KBM-7 (cell line): ENCODE measurements at regions not wholly inside any gene's neighbourhood (a gene's known extent, or its start where the extent isn't known, plus 50 kb on each side); places are given as distances from the start of the nearest gene placed in this dataset.
"Not testable (repeated sequence)": the region's sequence is repeated elsewhere in the genome, so short reads cannot be mapped to it uniquely, and the experiment has no call there.

Experiments
- DNase-seq: peaks from one replicate; pipeline ENCODE4 v3.0.0-alpha.2; 2015
- in situ Hi-C: fragments of 300-500 bp; cut with MboI; formaldehyde crosslinking; loops from 2 replicates; pipeline ENCODE4 v1.14.3; 2020; ENCODE audit warnings: low sequenced_read_pairs, low pct_unique_long_range_greater_than_20kb, mixed read lengths

DNA sequence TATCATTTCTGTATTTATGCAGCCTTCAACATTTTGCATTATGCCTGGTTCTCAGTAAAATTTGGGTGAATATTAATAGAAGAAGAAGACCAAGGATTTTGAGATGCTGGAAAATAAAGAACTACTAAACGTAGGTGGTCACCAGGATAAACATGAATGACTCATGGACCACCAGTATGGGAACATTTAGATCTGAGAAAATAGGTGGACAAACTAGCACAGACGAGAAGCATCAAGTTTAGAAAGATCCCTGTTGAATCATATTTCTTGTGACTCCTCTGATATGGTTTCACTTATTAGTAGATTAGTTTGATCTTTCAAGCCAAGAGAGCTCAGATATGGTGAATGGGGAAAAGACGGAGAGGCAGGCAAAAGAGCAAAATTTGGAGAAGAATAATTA lies 97.9 kb downstream of the RAP2B start:
- DNase-seq = no peak
- in situ Hi-C loops = no loop called here

DNA sequence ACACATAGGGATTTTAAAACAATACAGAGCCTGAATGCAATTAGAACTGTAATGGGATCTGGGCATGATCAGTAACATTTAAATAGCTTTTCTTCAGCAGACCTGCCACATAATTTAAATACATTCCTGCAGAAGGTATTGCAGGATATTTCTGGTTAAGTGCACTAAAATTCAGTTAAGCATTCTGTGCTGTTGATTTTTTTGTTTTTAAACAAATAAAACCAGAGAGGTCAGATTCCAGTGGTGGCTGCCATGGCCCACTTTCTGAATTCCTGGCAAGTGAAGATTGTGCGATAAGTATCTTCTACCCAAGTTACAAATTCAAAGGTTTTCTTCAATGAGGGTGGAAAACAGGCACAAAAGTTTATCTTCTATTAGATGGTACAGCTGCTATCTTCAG lies 98.7 kb downstream of the RAP2B start:
- DNase-seq = no peak

DNA sequence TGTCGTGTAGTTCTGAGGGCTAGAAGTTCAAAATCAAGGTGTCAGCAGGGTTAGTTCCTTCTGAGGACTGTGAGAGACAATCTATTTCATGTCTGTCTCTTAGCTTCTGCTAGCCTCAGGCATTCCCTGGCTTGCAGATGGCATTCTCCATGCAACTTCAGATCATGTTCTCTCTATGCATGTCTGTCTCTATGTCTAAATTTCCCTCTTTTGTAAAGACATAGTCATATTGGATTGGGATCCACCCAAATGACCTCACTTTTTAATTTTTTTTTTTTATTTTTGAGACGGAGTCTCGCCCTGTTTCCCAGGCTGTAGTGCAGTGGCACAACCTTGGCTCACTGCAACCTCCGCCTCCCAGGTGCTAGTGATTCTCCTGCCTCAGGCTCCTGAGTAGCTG lies 104.6 kb downstream of the RAP2B start:
- in situ Hi-C loops = no loop called here
- DNase-seq = no peak

More for the DNA sequence above, 98.7 kb downstream of the RAP2B start:
- in situ Hi-C loops = no loop called here

DNA sequence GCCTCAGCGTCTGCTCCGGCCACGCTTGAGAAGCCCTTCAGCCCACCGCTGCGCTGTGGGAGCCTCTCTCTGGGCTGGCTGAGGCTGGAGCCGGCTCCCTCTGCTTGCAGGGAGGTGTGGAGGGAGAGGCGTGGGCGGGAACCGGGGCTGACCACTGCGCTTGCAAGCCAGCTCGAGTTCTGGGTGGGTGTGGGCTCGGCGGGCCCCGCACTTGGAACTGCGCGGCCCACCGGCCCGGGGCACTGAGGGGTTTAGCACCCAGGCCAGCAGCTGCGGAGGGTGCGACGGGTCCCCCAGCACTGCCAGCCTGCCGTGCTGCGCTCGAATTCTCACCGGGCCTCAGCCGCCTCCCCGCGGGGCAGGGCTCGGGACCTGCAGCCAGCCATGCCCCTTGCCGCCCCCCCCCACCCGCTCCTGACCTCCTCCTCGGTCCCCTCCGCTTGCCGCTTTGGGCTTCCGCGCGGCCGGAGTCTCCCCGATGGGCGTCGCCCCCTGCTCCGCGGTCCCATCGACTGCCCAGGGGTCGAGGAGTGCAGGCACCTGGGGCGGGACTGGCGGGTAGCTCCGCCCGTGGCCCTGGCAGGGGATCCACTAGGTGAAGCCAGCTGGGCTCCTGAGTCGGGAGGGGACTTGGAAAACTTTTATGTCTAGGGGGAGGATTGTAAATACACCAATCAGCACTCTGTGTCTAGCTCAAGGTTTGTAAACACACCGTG lies 106.7 kb downstream of the RAP2B start:
- DNase-seq = no peak
- in situ Hi-C loops = no loop called here

DNA sequence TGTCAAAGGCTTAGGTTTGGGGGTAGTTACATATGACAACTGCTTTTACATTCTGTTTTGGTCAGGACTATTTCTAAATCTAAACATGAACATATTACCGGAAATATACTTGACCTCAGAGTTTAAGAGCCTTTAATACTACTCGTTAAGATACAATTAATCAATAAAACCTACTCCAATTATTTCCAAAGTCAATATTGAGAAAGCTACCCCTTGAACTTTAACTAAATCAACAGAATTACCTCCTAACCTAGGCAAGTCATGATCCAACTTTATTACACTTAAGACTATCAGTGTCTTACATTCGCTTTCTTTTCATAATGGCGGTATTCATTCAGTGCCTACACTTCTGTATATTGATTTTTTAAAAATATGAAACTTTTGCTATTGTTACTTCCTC lies 107.7 kb downstream of the RAP2B start:
- DNase-seq = no peak
- in situ Hi-C loops = no loop called here

DNA sequence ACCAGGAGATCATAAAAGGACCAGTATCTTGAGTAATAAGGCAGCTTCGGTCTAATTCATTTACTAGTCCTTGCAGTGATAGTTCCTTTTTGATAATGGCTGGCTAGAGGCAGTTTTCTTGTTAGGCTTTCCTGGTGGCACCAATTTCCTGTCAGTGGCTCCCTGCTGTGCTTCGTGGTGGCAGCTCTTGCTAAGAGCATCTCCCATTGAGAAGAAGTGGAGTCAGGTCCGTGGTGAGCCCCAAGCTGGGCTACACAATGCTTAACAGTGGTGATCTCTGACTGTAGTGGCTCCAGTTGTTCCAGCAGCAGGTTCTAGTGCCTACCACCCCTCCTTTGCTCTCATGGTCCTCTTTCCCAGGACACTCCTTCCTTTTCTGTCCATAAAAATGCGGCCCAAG lies 111.2 kb downstream of the RAP2B start:
- DNase-seq = peak; percentile 40
- in situ Hi-C loops = no loop called here

DNA sequence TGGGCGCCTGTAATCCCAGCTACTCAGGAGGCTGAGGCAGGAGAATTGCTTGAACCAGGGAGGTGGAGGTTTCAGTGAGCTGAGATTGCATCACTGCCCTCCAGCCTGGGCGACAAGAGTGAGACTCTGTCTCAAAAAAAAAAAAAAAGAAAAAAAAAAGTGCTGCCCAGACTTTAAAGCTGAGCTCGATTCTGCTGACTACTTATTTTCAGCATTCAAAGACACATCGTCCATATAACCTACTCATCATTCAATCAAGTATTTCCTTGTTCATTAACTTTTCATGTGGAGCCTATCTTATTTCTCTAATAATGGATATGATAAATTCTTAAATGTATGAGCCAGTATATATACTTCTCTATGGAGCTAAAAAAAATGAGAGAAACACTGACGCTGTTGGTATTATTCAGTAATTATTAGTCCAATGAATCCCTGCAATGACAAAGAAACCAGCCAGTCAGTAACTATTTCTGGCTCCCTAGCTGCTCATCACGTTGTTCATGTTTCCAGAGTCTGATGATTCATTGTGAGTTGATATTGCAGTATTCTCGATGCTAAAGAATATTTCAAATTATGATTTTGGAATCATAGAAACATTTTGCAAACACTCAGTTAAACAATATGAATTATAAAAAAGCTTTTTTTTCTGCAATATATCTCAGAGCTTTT lies 111.9 kb downstream of the RAP2B start:
- in situ Hi-C loops = no loop called here
- no peak for DNase-seq

DNA sequence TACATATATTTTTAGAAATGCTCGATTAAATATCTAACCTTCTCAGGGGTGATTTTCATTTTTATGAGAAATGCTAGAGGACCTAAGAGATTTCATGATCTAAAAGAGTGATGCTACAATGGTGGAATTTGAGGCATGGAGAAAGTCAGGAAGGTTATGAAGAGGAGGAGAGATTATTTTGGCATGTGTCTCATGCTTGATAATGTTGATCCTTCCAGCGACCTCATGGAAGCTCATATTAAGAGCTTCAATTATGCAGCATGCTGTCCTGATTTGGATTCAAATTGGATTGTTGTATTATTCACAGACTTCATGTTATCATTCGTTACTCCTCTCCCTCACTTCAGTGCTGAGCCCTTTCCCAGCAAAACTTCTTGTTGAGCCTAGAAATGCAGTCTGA lies 112.5 kb downstream of the RAP2B start:
- no peak for DNase-seq
- in situ Hi-C loops = no loop called here

DNA sequence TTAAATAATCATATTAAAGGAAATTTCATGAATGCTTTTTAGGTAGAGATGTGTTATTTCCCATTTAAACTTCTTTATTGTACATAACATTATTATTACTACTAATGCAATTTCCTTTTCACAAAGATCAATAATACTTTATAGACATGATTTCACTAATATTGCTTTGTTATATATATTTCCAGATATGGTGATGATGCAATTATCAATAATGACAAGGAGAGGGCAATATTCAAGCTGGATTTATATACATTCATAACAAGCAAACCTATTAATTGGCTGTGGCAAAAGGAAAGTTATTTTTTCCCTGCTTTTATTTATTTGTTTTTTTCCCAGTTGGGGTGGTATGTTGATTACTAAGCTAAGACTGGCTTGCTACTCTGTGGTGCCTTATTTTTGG lies 113.5 kb downstream of the RAP2B start:
- in situ Hi-C loops = no loop called here

DNA sequence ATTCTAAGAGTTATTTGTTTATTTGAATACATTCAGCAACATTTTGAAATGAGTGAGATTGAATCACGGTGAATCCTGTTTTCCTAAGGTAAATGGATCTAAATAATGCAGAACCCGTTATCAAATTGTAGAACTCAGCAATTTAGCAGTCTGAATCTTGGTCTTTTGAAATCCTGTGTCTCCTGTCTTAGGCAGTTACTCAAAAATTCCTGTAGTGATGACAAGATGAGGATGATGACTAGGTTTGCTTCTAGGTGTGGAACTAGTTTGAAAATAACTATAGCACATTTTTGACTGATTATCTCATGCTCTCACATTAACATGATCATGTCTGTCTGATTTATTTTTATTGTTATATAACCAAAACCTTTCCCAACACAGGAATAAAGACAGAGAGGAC lies 115.0 kb downstream of the RAP2B start:
- DNase-seq = no peak
- in situ Hi-C loops = no loop called here

More for the DNA sequence above, 113.5 kb downstream of the RAP2B start:
- DNase-seq = no peak

DNA sequence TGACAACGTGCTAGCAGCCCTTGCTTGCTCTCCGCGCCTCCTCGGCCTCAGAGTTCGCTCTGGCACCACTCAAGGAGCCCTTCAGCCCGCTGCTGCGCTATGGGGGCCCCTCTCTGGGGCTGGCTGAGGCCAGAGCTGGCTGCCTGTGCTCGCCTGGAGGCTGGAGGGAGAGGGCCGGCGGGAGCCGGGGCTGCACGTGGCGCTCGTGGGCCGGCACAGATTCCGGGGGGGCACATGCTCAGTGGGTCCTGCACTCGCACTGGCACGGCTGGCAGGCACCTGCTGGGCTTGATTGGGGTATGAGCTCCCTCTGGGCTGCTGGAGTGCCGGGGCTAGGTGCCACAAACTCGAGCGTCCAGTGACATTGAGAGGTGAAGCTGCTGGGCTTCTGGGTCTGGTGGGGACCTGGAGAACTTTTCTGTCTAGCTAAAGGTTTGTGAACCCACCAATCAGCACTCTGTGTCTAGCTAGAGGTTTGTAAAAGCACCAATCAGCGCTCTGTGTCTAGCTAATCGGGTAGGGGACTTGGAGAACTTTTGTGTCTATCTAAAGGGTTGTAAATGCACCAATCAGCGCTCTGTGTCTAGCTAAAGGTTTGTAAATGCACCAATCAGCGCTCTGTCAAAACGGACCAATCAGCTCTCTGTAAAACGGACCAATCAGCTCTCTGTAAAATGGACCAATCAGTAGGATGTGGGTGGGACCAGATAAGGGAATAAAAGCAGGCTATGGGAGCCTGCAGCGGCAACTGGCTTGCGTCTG lies 119.4 kb downstream of the RAP2B start:
- in situ Hi-C loops, DNase-seq: not testable (repeated sequence)

DNA sequence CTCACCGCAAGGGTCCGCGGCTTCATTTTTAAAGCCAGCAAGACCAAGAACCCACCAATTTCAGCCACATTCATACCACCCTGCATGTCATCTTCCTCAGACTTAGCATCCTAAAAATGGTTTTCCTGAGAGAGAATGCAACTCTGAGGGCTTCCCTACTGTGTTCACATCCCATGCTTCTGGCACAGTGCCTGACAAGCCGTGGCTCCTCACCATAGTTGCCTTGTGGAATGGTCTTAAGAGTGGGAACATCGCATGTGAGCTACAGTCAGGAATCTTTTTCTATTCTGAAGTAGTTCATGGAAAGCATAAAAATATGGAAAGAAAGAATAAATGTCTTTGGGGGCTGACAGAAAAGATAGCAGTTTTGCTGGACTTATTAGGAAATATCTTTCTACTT lies 120.3 kb downstream of the RAP2B start:
- DNase-seq = no peak
- in situ Hi-C loops = no loop called here

DNA sequence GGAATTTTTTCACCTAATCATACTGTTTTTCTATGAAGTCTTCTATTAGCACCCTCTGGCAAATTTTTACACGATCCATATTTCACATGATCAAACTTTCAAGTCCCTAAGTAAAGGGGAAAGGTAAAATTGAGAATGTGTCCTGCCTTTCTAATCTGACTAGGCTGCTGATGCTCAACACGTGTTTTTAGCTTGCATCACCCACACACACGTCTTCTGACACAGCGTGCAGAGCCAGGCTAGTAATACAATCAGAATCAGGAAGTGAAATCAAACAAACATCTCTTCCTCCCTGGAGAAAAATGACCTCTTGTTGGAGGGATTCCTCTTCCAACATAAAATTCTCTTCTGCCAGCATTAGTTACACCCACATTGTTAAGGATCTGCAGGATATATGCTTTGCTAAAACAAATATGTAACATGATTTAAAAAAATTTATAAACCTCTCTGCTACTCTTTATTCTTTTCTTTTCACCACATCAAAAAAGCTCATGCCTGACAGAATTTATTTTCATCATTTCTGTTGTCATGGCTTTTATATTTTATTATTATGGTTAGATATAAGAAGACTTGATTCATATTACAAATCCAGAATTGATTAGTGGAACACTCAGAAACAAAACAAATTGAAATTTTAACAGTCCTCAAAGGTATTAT lies 122.4 kb downstream of the RAP2B start:
- DNase-seq = peak; percentile 67
- in situ Hi-C loops = no loop called here

DNA sequence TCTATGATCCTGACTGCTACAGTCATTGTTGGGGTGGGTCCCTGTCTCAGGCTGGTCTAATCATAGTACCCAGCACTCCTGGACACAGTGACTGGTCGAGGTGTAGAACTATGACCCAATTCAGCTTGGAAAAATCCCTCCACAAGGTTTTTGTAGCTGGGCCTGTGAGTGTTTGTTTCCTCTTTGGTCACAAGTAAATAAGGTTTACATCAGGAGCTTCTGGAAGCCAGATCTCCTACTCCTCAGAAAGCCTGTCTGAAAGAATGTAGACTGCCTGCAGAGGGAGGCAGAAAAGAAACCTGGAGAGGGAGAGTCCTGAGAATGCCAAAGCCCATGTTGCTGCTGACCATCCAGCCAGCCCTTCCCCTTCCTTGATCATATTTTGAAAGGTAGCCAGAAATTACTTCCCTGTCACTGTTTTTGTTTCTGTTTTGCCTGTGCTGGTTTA lies 123.2 kb downstream of the RAP2B start:
- in situ Hi-C loops = no loop called here
- peak; percentile 12 for DNase-seq

DNA sequence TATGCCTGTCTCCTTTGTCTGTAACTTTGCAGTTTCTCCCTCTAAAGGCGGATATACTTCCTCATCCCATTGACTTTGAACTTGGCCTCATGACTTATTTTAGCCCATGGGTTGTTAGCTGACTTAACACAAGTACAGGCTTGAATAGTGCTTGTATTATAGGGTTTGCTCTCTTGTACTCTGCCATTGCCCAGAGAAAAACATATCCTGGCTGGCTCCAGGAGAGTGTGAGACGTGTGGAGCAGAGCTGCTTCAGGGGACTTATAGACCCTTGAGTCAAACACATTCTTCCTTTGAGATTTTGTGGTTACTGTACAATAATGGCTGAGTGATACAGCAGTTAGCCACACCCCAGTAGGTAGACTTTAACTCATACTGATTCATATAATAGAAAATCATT lies 124.0 kb downstream of the RAP2B start:
- in situ Hi-C loops = no loop called here
- no peak for DNase-seq

DNA sequence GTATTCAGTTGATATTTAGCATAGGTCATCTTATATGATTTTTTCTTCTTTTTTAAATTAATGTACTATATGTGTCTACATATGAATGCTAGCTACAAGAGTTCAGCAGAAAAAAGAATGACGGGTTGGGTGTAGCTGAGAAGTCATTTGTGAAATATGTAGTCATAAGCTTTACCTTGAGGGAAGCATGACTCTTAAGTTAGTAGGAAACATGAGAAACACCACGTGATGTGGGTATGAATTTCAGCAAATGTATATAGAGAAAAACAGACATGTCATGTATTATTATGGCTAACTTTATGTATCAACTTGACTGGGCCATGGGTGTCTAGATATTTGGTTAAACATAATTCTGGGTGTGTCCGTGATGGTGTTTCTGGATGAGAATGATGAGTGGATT lies 125.0 kb downstream of the RAP2B start:
- DNase-seq = no peak
- in situ Hi-C loops = no loop called here

DNA sequence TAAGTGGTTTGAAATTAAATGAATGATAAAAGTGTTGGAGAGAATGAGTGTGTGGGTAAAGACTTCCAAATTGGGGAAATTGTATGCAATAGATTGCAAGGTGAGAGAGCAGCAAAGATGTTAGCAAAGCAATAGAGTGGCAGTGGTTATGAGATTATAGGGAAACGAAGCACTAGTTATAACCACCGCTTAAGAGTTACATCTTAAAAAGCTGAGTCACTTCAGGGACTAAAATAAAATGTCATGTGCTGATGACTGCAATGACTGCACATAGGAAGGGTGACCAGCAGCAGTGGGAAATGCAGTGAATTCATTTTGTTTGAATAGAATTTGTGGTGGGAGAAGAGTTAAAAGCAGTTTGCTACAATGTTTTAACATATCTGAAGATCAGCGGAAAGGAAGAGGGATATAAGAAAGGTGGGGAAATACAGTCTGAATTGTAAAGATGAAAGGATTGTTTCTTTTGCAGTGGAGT lies 127.3 kb downstream of the RAP2B start:
- peak; percentile 38 for DNase-seq
- in situ Hi-C loops = no loop called here

DNA sequence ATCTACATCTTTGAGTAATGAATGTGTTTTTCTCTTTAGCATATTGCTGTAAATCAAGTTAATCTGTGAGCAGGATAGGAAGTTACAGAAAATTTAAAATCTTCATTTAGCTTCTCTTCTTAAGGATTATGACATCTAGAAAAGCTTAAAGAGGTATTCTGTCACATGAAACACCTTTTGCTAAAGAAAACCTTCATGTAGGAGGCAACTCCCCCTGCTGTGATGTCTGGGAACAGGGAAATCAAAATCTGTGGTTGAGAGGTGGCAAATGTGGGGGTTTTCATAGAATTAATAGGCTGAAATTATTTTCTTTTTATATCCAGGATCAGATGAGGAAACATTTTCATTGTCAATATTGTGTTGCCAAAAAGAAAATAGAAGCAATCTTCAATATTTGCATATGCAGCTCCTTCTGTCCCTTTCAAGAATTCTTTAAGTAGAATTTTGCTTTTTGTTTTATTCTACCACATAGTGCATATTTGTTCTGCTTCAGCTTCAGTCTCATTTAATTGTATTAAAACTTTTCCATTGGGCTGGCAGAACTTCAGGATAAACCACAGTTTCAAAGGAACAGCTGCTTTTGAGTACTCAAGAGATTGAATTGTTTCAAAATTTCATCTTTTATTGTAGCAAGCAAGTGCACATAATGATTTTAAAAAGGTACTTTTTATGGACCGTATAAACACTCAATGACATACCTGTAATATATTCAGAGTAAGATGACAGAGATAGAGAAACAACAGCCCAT lies 128.4 kb downstream of the RAP2B start:
- no peak for DNase-seq
- in situ Hi-C loops = no loop called here
